Keratinocyte (primary cell): ENCODE measurements at regions not wholly inside any gene's neighbourhood (a gene's known extent, or its start where the extent isn't known, plus 50 kb on each side); places are given as distances from the start of the nearest gene placed in this dataset.

ENCODE experiments used
- DNase-seq: peaks from one replicate; pipeline ENCODE4 v3.0.0-alpha.2; 2011; ENCODE audit warnings: low read depth, missing footprints, low spot score
- FAIRE-seq: peaks from 2 replicates; lab custom pipeline; 2011; peaks lifted over from hg19 to GRCh38; lab: Jason Lieb, UNC
- H2AFZ ChIP-seq: 2 replicates; pipeline ENCODE4 v1.6.0; 2012; ENCODE audit warnings: low read length, control low read depth, inconsistent platforms; ENCODE audit not compliant: control insufficient read depth
- H3K27ac ChIP-seq: 2 replicates; pipeline ENCODE4 v1.5.1; 2011; ENCODE audit warnings: low read length; ENCODE audit not compliant: control insufficient read depth, insufficient read depth
- H3K27me3 ChIP-seq: 3 replicates; pipeline ENCODE4 v1.6.0; 2011; ENCODE audit warnings: low read length; ENCODE audit not compliant: control insufficient read depth, insufficient read depth; ENCODE audit errors: extremely low read depth
- H3K36me3 ChIP-seq, 2 experiments: 2 replicates in 1 of 2; 3 replicates in 1 of 2; pipeline ENCODE4 v1.5.1; 2011; ENCODE audit warnings: low read length in 2 of 2, mild to moderate bottlenecking in 1 of 2; ENCODE audit not compliant: control insufficient read depth in 2 of 2, insufficient read depth in 2 of 2; ENCODE audit errors: extremely low read depth in 1 of 2
- H3K4me1 ChIP-seq: 3 replicates; pipeline ENCODE4 v1.5.1; 2011; ENCODE audit warnings: low read length; ENCODE audit not compliant: control insufficient read depth, insufficient read depth; ENCODE audit errors: extremely low read depth
- H3K4me2 ChIP-seq: 3 replicates; pipeline ENCODE4 v1.6.0; 2011; ENCODE audit warnings: low read depth, low read length; ENCODE audit not compliant: control insufficient read depth, insufficient read depth; ENCODE audit errors: extremely low read depth
- H3K4me3 ChIP-seq, 3 experiments: fragments of 200-600 bp in 1 of 3; sonication (generic) in 1 of 3; 2 replicates in 2 of 3; 3 replicates in 1 of 3; pipeline ENCODE4 v1.5.1; 2011 to 2016; ENCODE audit warnings: low read length in 3 of 3, mild to moderate bottlenecking in 3 of 3, control low read depth in 2 of 3, inconsistent platforms in 1 of 3, low read depth in 1 of 3, mixed read lengths in 1 of 3, mixed run types in 1 of 3, moderate library complexity in 1 of 3; ENCODE audit not compliant: control insufficient read depth in 2 of 3, insufficient read depth in 2 of 3; ENCODE audit errors: extremely low read depth in 1 of 3
- H3K79me2 ChIP-seq: 2 replicates; pipeline ENCODE4 v1.6.0; 2012; ENCODE audit warnings: low read length; ENCODE audit not compliant: control insufficient read depth, insufficient read depth
- H3K9ac ChIP-seq: 3 replicates; pipeline ENCODE4 v1.6.0; 2011; ENCODE audit warnings: low read length; ENCODE audit not compliant: control insufficient read depth, insufficient read depth; ENCODE audit errors: extremely low read depth
- H3K9me1 ChIP-seq: 3 replicates; pipeline ENCODE4 v1.6.0; 2011; ENCODE audit warnings: low read length; ENCODE audit not compliant: control insufficient read depth, insufficient read depth; ENCODE audit errors: extremely low read depth
- H3K9me3 ChIP-seq: 2 replicates; pipeline ENCODE4 v1.5.1; 2012; ENCODE audit warnings: low read depth, low read length; ENCODE audit not compliant: control insufficient read depth
- H4K20me1 ChIP-seq: 3 replicates; pipeline ENCODE4 v1.6.0; 2011; ENCODE audit warnings: low read length; ENCODE audit not compliant: control insufficient read depth, insufficient read depth; ENCODE audit errors: extremely low read depth
- CTCF ChIP-seq, 3 experiments: IDR thresholded peaks in 1 of 3; conservative IDR thresholded peaks in 1 of 3; optimal IDR thresholded peaks in 1 of 3; 2 replicates in 2 of 3; 3 replicates in 1 of 3; pipeline versions ENCODE3 to v1.5.1; 2011; ENCODE audit warnings: low read length in 3 of 3, mild to moderate bottlenecking in 3 of 3, moderate library complexity in 2 of 3, control low read depth in 1 of 3, inconsistent platforms in 1 of 3; ENCODE audit not compliant: insufficient read depth in 2 of 3; ENCODE audit errors: extremely low read depth in 1 of 3
- EZH2 ChIP-seq: IDR thresholded peaks from one replicate; pipeline ENCODE4 v1.6.1; 2012; ENCODE audit warnings: inconsistent platforms, mild to moderate bottlenecking, low read length, moderate library complexity
- dilution Hi-C: fragments of 300-500 bp; cut with MboI; formaldehyde crosslinking; loops from one replicate; pipeline ENCODE4 v1.7.0; 2020; ENCODE audit warnings: low sequenced_read_pairs; ENCODE audit not compliant: extremely low pct_ligation_motif_present

GRCh38 chr4:122548452-122548851 lies 72.4 kb downstream of the IL21 start:
- Histone ChIP-seq H3K9ac (no peak overlapping the region), H3K4me2 (no peak overlapping the region), H3K36me3 (no peaks in the 10 kb centered on the region), H3K4me1 (no peaks in the 10 kb centered on the region), H3K79me2 (no peaks in the 10 kb centered on the region), H3K9me1 (no peaks in the 10 kb centered on the region), H3K27me3 (peaks cover 4% of the 10 kb centered on the region), H3K4me3 (no peak overlapping the region), H2AFZ (no peak overlapping the region), H4K20me1 (no peaks in the 10 kb centered on the region), H3K9me3 (no peaks in the 10 kb centered on the region), H3K27ac (no peak overlapping the region)
- no peak for DNase-seq
- dilution Hi-C loops, result no loop called here
- no peak for FAIRE-seq
- no peak for TF ChIP-seq EZH2
- no peak for TF ChIP-seq CTCF (optimal IDR thresholded peaks at IDR 0.05 in 1 of 3, IDR thresholded peaks at IDR 0.05 in 1 of 3, conservative IDR thresholded peaks at IDR 0.05 in 1 of 3; ENCODE audit: extremely low read depth in 1 of 3, insufficient read depth in 2 of 3, low read length in 3 of 3)

DNA sequence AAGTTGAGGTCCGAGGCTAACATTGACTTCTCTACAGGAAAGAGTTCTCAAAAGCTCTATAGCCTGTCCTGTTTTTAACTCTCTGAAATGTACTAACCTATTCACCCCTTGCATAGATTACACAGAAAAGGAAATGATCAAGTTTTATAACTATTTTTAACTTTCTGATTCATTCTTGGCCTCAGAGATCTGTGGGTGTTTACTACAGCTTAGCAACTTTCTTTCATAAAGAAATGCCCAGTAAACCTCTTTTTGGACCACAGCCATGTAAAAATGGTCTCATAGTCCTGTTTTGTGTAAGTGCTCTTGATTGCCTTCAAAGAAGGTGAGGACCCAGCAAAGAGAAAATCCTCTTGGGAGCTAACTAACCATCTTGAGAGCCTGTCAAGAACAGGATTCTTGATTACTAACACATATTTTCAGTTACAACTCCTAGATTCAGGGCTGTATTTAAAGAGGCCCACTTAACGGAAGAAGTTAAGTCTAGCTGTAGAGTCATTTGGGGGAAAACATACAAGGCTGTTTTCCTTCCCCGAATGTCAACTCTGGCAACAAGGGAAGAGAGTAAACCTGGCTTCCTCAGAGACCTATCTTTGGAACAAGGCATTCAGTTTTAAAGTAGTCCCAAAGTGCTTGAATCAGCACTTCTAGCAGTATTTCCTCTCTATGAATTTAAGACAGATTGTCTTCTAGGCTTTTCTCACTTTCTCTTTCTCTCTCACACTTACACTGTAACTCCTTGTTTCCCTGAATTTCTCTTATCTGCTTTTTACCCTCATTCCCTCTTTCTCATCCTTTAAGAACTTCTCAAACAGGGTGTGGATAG lies 78.2 kb downstream of the IL21 start:
- H3K79me2 ChIP-seq, result no peaks in the 10 kb centered on the region
- H3K4me3 ChIP-seq, result no peak overlapping the region
- no peaks in the 10 kb centered on the region for H4K20me1 ChIP-seq
- FAIRE-seq (no peak), DNase-seq (no peak)
- H3K4me2 ChIP-seq, result no peak overlapping the region
- TF ChIP-seq CTCF (optimal IDR thresholded peaks at IDR 0.05 in 1 of 3, IDR thresholded peaks at IDR 0.05 in 1 of 3, conservative IDR thresholded peaks at IDR 0.05 in 1 of 3; ENCODE audit: extremely low read depth in 1 of 3, insufficient read depth in 2 of 3, low read length in 3 of 3), result no peak
- no peak for TF ChIP-seq EZH2
- H3K27ac ChIP-seq, result no peak overlapping the region
- no peaks in the 10 kb centered on the region for H3K9me3 ChIP-seq
- no peaks in the 10 kb centered on the region for H3K27me3 ChIP-seq
- no peak overlapping the region for H3K9ac ChIP-seq
- H3K4me1 ChIP-seq, result peaks cover 13% of the 10 kb centered on the region
- no peak overlapping the region for H2AFZ ChIP-seq
- H3K36me3 ChIP-seq, result no peaks in the 10 kb centered on the region
- no peaks in the 10 kb centered on the region for H3K9me1 ChIP-seq
- dilution Hi-C loops, result no loop called here
